IPS-NIHi7 (cell line): ENCODE measurements at regions not wholly inside any gene's neighbourhood (a gene's known extent, or its start where the extent isn't known, plus 50 kb on each side); places are given as distances from the start of the nearest gene placed in this dataset.

Experiments
- DNase-seq: peaks from one replicate; pipeline ENCODE4 v3.0.0; 2012; ENCODE audit warnings: mixed read lengths; ENCODE audit errors: extremely low spot score

DNA sequence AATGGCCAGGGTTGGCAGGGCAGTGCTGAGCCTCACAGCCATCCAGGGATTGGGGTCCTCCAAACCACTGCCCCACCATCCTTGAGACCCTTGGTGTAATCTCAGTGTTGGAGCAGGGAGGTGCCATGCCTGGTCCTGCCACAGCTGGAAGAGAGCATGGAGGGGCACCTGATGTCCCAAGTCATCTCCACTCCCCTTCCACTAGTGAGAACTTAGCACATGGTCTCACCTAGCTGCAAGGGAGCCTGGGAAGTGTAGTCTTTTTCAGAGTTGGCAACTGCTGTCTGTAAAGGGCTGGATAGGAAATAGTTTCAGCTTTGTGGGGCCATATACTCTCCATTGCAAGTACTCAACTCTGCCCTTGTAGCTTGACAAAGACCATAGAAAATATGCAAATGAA is 238.7 kb downstream of the RPS24 start:
- DNase-seq, result no peak

DNA sequence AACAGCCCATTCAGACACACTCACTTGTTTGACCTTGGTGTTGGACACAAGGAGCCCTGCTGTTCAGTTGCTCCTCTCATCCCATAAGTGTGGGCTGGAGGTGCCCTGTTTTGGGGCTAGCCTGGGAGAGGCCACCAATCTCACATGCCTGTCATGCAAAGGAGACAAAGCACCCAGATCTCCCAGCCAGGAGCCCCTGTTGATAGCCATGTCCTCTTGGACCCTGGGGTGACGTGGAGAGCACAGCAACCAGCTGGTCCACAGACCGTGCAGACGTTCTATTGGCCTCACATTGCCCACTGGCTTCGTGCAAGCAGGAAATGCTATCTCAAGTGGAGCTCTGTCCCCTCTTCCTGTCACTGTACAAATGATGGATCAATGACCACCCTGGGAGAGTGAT is 240.8 kb downstream of the RPS24 start:
- DNase-seq, result no peak

DNA sequence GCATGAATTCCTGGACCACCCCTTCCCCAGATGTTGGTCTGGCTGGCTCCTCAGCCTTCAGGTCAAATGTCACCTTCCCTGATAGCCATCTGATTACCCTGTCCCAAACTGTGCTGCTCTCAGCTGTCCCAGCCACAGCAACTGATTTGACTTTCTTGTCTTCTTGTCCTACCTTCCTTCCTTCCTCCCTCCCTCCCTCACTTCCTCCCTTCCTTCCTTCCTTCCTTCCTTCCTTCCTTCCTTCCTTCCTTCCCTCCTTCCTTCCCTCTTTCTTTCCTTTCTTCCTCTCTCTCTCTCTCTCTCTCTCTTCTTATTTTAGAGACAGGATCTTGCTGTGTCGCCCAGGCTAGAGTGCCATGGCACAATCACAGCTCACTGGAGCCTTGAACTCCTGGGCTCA is 242.5 kb downstream of the RPS24 start:
- DNase-seq, result no peak

DNA sequence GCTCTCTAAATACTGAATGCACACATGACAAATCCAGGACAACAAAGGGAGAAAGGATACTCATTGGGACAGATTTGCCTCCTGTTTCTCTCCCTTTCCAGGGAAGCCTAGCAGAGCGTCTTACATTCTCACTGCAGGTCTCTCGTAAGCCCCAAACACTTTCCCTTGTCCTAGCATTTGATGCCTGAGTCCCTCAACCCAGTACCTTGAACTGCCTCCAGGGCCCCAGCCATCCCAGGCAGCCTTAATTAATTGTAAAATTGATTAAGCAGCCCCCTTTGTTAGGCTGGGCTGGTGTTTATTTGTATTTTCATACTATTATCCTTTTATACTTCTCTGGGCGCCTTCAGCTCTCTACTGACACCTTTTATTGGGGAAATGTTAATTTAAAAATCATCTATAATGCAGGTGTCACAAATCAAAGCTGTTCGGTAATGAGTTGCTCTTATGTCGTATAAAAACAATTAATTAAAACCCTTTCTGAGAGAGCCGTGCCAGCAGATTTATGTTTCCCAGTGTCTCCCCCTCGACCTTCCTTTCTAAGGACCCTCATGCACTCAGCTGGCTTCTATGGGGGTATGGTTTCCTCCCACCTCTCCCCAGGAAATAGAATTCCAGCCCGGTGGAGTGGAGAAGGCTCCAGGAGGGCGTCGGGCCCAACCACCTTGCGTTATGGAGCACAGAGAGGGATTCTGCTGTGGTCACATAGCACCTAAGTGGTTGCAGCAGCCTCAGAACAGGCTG is 243.8 kb downstream of the RPS24 start:
- DNase-seq, result no peak

DNA sequence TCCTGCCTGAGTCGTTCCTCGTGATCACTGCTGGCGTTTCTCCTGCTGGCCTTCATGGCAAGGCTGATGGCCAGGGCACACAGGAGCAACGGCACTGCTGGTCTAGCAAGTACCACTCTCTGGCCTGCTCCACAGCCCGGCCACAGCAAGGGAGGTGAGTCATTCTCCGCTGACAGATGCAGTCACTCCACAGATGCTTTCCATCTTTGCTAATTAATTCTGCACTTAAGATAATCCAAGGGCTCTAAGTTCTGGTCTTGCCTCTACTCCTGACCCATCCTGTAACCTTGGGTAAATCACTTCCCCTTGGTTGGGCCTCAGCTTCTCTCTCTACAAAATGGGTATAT is 244.4 kb downstream of the RPS24 start:
- no peak for DNase-seq

DNA sequence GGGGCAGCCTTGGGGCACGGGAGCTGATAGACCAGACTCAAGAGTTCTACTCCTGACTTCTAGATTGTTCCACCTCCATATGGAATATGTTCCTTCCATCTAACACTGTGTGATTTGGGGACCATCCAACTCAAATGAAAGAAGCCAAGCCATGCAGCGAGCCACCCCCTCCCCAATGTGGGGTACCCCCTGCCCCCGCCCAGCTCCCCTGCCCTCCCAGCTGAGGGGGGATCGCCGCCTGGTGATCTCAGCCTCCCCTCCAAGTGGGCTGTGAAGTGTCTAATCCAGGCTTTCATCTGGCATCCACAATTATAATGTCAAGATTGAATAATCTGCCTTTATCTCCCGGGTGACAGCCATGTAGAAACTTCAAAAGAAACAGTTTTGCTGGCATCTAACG is 246.1 kb downstream of the RPS24 start:
- no peak for DNase-seq

DNA sequence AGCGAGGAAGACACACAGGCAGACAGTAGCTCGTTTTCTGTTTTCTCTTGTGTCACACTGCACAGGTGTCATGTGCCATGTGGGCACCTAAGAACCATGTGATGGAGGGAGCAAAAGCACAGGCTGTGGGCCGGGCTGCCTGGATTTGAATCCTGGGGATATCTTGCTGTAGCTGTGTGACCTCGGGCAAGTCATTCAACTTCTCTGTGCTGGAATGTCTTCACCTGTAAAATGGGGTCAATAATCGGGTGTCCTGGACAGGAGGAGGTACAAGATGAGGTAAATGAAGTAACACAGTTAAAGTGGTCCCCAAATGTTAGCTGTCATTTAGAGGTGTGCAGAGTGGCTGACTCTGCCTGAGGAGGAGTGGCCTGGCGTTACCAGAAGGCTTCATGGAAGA is 246.9 kb downstream of the RPS24 start:
- DNase-seq, result no peak

DNA sequence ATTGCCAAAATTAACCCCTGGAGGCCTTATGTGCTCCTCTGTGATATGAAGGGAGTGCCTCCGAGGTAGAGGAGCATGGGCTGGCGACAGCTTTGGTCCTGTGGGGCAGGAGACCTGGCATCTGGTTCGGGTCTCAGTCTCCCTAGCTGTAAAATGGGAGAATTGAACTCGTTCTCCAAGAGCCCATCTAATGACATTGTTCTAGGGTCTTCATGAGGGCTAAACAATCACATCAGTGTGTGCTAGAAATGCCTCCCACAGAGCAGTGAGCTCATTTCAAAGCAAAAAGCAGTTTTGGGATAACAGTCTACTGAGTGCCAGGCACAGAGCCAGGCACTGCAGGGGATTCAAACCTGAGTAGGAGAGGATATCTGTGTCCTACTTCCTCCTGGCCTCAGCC is 248.0 kb downstream of the RPS24 start:
- DNase-seq, result no peak

DNA sequence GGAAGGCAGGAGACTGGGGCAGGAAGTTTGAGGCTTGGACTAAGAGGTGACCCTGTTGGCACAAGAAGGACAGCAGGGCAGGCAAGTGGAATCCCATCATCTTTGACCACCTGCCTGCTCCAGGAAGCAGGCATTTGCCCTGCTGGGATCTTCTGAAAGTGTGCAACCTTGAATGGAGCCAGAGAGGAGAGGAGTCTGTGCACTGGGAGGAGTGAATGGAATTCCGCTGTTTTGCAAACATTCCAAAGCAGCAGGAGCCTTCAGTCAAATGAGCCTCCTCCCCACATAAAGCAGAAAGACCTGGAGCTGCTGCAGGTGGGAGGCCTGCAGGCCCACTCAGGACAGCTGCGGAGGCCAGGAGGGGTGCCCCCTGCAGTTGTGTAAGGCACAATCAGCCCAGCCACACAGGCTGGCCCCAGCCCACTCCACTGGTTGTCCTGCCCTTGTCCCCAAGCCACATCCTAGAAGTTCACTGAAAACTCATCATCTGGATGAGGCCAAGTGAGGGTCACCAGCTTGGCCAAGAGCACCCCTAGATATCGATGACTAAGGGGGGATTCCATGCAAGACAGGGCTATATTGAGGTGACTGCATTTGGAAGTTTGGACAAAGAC is 249.5 kb downstream of the RPS24 start:
- peak; percentile 45 for DNase-seq

DNA sequence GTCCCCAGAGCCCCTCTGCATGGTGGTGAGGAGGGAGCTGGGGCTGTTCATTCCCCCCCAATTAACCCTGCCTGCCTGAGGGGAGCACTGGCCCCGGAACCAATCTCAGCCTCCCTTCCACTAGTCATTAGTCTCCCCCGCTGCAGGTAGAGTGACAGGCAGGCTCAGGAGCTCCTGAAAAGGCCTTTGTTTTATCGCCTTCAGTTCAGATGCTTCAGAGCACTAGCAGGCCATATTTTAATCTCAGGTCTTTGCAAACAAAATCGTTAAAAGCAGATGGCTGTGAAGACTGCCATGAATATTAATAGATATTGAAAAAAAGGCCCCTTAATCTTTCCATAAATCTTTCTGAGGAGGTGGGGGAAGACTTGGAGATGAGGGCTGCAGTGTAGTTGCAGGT is 250.7 kb downstream of the RPS24 start:
- DNase-seq, result no peak

DNA sequence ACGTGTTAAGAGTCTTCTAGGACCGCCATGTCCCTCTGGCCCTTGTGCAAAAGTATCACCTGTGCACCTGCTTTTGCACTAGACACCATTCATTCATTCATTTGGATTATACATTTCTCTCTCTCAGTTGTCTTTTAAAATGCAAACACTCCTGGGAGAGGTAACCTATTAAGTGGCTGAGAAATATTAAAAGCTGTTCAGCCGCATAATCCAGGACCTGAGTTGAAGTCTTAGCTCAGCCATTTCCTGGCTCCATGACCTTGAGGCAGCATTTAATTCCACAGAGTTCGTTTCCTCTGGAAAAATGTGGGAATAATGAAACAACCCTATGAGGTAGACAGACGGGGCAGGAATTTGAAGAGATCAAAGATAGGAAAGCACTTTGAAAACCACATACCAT is 251.6 kb downstream of the RPS24 start:
- DNase-seq, result no peak

DNA sequence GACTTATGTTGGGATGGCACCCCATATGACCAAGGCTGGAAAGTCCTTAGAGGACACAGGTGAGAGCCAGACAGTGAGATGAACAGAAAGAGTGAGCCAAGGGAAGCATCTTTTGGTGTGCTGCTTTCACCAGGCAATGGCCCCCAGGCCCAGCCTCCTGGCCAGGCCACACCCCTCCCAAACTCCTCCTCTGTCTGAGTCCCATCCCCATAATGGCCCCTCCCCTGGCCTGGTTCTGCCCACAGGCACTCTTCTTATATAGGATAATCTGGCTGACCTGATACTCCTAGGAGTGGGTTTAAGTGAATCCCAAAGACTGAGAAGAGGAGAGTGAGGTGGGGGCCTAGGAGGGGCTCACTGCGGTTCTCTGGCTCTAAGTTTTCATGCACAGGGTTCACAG is 252.5 kb downstream of the RPS24 start:
- peak; percentile 68 for DNase-seq

DNA sequence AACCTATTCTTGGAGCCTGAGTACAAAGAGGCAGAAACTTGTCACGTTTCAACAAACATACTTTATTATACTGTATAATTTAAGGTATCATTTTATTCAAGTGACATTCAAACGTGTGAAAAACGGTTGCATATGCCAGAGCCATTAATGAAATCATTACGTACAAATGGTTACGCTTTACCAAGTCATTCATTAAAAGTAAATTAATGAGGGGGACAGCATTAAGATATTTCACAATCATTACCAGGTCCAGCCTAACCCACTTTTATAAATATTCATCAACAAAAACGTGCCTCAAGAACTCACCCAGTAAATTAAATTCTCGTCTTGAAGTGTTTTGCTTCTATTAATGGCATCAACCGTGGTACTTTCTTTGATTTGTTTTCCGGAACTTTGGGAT is 253.0 kb downstream of the RPS24 start:
- DNase-seq, result no peak

DNA sequence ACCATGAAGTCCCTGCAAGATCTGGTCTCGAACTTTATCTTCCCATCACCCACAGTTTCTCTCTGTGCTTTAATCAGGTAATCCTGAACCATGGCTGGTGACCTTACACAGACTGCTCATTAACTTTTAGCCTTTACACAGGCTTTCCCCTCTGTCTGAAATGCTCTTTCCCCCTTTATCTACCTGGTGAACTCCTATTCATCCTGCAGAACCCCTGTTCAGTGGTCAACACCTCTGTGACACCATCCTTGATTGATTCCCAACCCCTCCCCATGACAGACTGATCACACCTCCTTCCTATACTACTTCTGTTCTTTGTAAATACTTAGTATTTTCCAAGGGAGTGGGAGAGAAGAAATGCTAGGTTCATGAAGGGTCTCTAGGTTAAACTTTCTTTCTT is 254.0 kb downstream of the RPS24 start:
- DNase-seq, result no peak

DNA sequence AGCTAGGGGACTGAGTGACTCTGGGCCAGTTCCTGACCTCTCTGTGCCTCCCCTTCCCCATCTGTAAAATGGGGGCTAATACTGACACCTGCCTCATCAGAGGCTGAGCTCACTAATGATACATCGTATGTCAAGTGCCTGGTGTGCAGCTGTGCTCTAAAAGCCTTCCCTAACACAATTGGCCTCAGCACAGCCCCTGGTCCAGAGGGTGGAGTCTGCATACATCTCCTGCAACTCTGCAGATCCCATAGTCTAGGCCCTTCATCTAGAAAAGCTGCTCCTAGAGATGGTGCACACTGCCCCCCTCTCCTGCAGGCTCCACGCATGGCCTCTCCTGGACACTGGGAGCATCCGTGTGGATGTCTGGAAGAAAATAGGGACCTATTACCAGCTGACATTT is 255.0 kb downstream of the RPS24 start:
- DNase-seq, result no peak

DNA sequence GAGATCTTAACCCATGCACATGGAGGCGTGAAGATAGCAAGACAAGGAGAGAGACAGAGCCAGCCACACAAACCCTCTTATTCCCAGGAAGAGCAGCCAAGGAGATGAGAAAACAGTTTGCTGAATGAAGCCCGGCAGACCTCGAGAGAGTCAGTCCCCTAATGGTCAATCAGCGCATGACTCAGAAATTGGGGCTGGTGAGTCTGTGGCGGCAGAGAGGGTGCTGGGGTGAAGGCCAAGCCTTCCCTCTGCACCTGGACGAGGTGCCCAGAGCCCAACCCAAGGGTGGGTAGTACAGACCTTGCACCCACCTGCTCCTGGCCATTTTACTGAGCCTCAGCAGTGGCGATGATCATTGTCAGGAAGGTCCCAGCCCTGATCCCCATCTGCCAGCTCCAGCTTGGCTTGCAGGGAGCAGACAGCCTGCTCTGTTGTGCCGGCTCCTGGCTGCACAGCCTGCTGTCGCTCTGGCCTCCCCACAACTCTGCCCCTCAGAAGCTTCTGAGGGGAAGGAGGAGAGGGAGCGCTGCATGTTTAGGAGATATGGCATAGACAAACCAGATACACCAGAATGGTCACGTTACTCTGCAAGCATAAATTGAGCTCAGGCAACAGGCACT is 256.6 kb downstream of the RPS24 start:
- DNase-seq, result no peak

DNA sequence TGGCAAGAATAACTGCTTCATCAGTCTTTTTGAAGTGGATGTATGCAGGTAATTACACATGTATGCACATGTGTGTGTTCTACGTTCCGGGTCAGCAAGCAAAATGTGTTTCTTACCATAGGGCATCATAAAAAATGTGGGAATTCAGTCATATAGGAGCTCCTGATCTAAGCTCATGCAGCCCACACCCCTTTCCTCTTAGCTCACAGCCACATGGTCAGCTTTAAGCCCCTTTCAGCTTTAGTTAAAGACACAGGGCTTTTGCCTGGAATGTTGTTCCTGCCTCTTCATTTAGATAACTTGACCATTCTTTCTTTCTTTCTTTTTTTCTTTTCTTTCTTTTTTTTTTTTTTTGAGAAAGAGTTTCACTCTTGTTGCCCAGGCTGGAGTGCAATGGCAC is 258.1 kb downstream of the RPS24 start:
- DNase-seq, result no peak

DNA sequence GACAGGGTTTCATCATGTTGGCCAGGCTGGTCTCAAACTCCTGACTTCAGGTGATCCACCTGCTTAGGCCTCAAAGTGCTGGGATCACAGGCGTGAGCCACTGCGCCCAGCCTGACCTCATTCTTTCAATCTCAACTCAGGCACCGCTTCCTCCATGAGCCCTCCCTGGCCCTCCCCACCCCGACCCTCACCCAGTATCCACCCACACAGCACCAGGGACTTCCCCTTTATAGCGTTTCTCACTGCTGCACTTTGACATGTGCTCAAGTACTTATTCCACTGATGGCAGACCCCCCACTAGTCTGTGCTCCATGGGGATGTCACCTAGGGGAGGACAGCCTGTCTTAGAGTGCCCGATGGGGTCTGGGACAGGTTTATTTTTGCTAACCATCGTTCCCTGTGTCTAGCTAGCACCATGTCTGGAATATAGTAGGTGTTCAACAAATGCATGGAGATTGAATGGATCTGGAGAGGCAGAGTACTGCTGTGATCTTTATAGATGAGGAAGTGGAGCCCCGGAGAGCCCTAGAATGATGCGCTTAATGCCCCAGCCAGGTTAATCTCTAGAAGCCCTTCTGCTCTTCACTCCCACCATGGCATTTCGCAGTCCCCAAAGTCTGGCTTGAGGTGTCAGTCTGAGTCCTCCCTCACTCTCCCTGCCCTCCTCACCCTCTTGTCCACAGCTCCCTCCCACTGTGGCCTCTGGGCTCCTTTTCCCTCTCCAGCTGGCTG is 258.8 kb downstream of the RPS24 start:
- DNase-seq, result no peak

DNA sequence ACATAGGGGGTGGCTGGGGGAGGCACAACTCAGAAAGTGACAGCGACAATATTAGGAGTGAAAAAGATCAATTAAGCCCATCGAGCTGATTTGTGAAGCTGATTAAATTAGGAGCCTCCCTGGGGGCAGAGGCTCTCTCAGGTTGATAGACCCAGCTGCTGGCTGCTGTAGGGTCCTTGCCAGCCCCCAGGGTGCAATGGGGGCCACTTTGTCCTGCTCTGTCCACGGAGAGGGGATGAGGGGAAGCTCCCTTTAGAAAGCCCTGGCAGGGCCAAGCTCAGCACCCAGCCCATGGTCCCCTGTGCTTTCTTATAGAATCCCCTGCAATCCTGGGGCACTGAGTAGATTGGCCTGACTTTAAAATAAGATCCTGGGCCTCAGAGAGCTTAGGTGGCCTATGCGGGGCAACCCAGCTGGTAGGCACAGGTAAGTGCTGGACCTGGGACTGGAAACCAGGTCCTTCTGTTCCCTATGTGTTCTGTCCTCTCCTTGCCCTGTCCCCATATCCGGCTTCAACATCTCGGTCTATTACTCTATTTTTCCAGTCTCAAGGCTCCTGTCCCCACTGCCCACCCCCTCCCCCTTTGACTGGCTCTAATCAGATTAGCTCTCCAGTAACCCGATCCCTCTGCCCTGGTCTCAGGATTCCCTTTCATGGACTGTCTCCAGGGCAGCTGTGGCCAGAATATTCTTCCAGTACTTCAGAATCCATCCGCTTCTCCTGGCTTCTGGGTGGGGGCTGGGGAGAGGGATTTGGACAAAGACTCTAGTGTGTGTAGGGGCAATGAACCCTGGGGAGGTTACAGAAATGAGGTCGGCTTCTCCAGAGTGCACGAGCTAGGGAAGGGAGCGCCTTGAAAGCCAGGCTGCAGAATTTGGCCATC is 259.6 kb downstream of the RPS24 start:
- DNase-seq, result peak; percentile 63

DNA sequence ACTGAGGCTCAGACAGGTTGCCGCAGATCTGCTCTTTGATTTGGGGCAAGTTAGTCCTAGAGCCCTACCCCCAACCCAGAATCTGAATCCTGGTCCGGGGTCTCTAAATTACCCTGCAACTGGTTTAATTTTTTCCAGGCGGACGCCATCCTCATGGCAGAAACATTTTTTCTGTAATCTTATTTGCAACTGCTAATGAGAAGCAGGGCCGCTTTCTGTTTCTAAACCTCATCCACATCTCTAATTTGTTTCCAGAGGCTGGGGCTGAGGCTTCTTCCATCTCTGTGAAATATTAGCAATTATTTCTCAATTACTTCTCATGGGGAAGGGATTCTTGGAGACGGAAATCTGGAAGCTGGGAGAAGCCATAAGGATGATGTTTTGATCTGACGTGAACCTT is 261.6 kb downstream of the RPS24 start:
- DNase-seq, result no peak

DNA sequence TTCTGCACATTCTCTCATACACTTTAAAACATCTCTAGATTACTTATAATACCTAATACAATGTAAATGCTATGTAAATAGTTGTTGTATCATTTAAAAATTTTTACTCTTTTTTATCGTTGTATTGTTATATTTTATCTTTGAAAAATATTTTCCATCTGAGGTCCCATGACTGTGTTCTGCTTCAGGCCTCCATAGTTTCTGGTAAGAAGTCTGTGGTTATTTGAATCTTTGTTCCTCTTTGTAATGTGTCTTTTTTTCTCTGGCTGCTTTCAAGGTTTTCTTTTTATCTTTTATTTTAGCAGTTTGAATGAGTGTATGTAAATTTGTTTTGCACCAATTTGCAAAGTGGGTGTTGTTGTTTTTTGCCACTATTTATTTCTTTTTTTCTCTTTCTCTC is 263.1 kb downstream of the RPS24 start:
- no peak for DNase-seq

DNA sequence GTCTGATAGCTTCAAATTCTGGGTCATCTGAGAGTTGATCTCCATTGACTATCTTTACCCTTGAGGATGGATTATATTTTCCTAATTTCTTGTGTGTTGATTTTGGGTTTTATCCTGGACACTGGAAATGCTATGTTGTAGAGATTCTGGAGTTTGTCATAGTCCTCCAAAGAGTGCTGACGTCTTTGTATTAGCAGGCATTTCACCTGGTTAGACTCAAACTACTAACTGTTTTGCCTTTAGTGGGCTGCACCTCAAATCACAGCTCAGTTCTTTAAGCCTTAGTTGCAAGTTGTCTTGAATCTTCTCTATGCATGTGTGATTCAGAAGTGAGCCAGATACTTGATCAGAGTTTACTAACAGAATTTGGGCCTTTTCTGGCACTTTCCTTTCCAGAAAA is 264.3 kb downstream of the RPS24 start:
- no peak for DNase-seq
